K562 (cell line): ENCODE measurements at regions not wholly inside any gene's neighbourhood (a gene's known extent, or its start where the extent isn't known, plus 50 kb on each side); places are given as distances from the start of the nearest gene placed in this dataset.

ENCODE experiments used
- ZNF121 ChIP-seq: sonication (generic); formaldehyde crosslinking; conservative IDR thresholded peaks from 2 replicates; pipeline ENCODE4 v1.8.0; 2022; ENCODE audit warnings: missing genetic modification reagents
- TF ChIP-seq, protein P1 (sequence below), 2 experiments: fragments of 450-650 bp in 1 of 2; sonication (generic) in 1 of 2; formaldehyde crosslinking in 1 of 2; IDR thresholded peaks; 2 replicates each; pipeline versions ENCODE4 v1.7.1 to v1.9.0; 2016 to 2022; ENCODE audit warnings: inconsistent platforms in 1 of 2, mild to moderate bottlenecking in 1 of 2, missing genetic modification reagents in 1 of 2

DNA sequence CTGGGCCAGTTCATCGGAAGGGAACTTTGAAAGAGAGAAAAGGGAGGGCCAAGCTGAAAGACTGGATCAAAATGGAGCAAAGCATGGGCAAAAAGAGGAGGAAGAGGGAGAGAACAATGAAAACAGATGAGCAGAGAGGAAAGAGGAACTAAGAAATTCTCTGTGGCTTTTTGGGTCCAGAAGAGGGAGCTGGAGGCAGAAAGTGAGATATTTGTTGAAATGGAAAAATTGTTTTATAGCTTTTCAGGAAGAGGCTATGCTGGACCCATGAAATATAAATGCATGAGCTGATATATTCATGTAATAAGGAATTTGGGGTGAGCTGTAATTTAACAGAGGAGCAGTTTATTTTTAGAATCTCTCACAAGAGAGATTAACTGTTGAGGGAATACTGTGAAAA, 457.3 kb downstream of the DMAC1 start (continued):
- TF ChIP-seq, protein P1, sequence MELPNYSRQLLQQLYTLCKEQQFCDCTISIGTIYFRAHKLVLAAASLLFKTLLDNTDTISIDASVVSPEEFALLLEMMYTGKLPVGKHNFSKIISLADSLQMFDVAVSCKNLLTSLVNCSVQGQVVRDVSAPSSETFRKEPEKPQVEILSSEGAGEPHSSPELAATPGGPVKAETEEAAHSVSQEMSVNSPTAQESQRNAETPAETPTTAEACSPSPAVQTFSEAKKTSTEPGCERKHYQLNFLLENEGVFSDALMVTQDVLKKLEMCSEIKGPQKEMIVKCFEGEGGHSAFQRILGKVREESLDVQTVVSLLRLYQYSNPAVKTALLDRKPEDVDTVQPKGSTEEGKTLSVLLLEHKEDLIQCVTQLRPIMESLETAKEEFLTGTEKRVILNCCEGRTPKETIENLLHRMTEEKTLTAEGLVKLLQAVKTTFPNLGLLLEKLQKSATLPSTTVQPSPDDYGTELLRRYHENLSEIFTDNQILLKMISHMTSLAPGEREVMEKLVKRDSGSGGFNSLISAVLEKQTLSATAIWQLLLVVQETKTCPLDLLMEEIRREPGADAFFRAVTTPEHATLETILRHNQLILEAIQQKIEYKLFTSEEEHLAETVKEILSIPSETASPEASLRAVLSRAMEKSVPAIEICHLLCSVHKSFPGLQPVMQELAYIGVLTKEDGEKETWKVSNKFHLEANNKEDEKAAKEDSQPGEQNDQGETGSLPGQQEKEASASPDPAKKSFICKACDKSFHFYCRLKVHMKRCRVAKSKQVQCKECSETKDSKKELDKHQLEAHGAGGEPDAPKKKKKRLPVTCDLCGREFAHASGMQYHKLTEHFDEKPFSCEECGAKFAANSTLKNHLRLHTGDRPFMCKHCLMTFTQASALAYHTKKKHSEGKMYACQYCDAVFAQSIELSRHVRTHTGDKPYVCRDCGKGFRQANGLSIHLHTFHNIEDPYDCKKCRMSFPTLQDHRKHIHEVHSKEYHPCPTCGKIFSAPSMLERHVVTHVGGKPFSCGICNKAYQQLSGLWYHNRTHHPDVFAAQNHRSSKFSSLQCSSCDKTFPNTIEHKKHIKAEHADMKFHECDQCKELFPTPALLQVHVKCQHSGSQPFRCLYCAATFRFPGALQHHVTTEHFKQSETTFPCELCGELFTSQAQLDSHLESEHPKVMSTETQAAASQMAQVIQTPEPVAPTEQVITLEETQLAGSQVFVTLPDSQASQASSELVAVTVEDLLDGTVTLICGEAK (IDR thresholded peaks at IDR 0.05): no peak
- TF ChIP-seq, protein P1 (CRISPR knock-in tag; IDR thresholded peaks at IDR 0.05): no peak
- TF ChIP-seq ZNF121 (CRISPR knock-in tag): no peak
- TF ChIP-seq, all 486 proteins: peak for 0
